Activated T-helper 2 cell treated with anti-CD3 and anti-CD28 coated beads, Interferon-gamma antibody, Interleukin-2, Interleukin-4, amounts not matched to agents 10 μg/mL and 5 μg/mL and 100 μg/mL, durations not matched to agents 14 hours and 24 hours and 36 hours (primary cell): ENCODE measurements at regions not wholly inside any gene's neighbourhood (a gene's known extent, or its start where the extent isn't known, plus 50 kb on each side); places are given as distances from the start of the nearest gene placed in this dataset.
"Not testable (repeated sequence)": the region's sequence is repeated elsewhere in the genome, so short reads cannot be mapped to it uniquely, and the experiment has no call there.

Experiments used
- DNase-seq: peaks from one replicate; pipeline ENCODE4 v3.0.0; 2021; ENCODE audit warnings: low spot score
- H3K27ac Mint-ChIP-seq: one replicate; pipeline ENCODE4 v1.8.0; 2021; ENCODE audit warnings: mixed read lengths
- H3K27me3 Mint-ChIP-seq: one replicate; pipeline ENCODE4 v1.8.0; 2021; ENCODE audit warnings: low read depth, mixed read lengths
- H3K36me3 Mint-ChIP-seq: one replicate; pipeline ENCODE4 v1.8.0; 2021; ENCODE audit warnings: low read depth, mixed read lengths
- H3K4me1 Mint-ChIP-seq: one replicate; pipeline ENCODE4 v1.8.0; 2021; ENCODE audit warnings: low read depth, mixed read lengths
- H3K4me3 Mint-ChIP-seq: one replicate; pipeline ENCODE4 v1.8.0; 2021; ENCODE audit warnings: low read depth, mild to moderate bottlenecking, moderate library complexity, mixed read lengths
- H3K9me3 Mint-ChIP-seq: one replicate; pipeline ENCODE4 v1.8.0; 2021; ENCODE audit warnings: mixed read lengths
- intact Hi-C: fragments of 100-400 bp; cut with micrococcal nuclease; formaldehyde crosslinking; loops from one replicate; pipeline ENCODE4 v1.15.1; 2023

DNA sequence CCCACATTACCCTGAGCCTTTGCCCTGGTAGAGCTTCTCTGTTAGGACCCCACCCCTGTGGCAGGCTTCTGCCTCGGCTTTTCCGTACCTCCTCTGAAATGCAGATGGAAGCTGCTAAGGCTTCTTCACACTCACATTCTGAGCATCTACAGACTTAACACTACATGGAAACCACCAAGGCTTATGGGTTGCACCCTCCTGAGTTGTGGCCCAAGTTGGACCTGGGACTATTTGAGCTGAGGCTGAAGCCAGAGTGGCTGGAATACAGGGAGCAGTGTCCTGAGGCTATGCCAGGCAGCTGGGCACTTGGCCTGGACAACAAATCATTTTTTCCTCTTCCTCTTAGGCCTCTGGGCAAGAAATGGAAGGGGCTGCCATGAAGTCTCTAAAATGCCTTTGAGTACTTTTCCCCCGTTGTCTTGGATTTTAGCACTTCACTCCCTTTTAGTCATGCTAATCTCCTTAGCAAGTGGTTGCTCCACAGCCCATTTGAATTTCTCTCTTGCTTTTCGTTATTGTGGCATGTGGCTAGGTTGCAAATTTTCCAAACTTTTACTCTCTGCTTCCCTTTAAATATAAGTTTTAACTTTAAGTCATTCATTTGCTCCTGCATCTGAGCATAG, 114.8 kb upstream of the FIBIN start:
- H3K36me3 Mint-ChIP-seq: no peaks in the 10 kb centered on the region
- intact Hi-C loops: no loop called here
- no peak overlapping the region for H3K4me3 Mint-ChIP-seq
- H3K9me3 Mint-ChIP-seq: peaks cover 36% of the 10 kb centered on the region
- no peak overlapping the region for H3K27ac Mint-ChIP-seq
- H3K27me3 Mint-ChIP-seq: no peaks in the 10 kb centered on the region
- no peak for DNase-seq
- H3K4me1 Mint-ChIP-seq: no peaks in the 10 kb centered on the region

DNA sequence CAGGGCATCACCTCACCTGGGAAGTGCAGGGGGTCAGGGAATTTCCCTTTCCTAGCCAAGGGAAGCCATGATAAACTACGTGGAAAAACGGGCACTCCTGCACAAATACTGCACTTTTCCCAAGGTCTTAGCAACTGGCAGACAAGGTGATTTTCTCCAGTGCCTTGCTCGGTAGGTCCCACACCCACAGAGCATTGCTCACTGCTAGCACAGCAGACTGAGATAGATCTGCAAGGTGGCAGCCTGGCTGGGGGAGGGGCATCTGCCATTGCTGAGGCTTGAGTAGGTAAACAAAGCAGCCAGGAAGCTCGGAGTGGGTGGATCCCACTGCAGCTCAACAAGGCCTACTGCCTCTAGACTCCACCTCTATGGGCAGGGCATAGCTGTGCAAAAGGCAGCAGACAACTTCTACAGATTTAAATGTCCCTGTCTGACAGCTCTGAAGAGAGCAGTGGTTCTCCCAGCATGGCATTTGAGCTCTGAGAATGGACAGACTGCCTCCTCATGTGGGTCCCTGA, 111.5 kb upstream of the FIBIN start:
- H3K36me3 Mint-ChIP-seq, H3K4me1 Mint-ChIP-seq, DNase-seq, intact Hi-C loops, H3K27ac Mint-ChIP-seq, H3K4me3 Mint-ChIP-seq, H3K27me3 Mint-ChIP-seq: not testable (repeated sequence)
- H3K9me3 Mint-ChIP-seq: peaks cover 38% of the 10 kb centered on the region

DNA sequence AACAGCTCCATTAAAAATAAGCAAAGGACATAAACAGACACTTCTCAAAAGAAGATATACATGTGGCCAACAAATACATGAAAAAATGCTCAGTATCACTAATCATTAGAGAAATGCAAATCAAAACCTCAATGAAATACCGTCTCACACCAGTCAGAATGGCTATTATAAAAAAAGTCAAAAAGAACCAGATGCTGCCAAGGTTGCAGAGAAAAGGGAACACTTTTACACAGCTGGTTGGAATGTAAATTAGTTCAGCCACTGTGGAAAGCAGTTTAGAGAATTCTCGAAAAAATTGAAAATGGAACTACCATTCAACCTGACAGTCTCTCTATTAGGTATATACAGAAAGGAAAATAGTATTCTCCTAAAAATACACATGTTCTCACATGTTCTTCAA, 102.4 kb upstream of the FIBIN start:
- Mint-ChIP-seq H3K4me1 (no peaks in the 10 kb centered on the region), H3K27ac (no peak overlapping the region), H3K36me3 (no peaks in the 10 kb centered on the region), H3K27me3 (no peaks in the 10 kb centered on the region), H3K9me3 (peaks cover 19% of the 10 kb centered on the region), H3K4me3 (no peak overlapping the region)
- no peak for DNase-seq
- intact Hi-C loops: no loop called here

DNA sequence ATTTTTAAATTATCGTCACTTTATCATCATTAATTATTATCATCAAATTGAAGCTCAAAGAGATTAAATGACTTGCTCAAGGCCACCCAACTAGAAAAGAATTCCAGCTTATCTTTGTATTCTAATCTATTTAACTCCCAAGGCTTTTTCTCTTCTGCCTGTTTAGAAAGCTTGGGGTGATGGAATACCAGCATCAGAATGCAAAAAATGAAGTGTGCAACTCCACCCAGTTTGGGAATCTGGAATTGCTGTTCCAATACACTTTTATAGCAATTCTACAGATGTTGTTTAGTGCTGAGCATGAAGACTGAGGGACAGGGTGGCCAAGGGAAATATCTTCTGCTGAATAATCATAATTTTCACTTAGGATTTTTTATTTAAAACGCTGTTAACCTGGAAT, 97.2 kb upstream of the FIBIN start:
- intact Hi-C loops: no loop called here
- Mint-ChIP-seq H3K27ac (no peak overlapping the region), H3K4me1 (no peaks in the 10 kb centered on the region), H3K4me3 (no peak overlapping the region), H3K36me3 (no peaks in the 10 kb centered on the region), H3K27me3 (no peaks in the 10 kb centered on the region), H3K9me3 (peaks cover 21% of the 10 kb centered on the region)
- DNase-seq: no peak

DNA sequence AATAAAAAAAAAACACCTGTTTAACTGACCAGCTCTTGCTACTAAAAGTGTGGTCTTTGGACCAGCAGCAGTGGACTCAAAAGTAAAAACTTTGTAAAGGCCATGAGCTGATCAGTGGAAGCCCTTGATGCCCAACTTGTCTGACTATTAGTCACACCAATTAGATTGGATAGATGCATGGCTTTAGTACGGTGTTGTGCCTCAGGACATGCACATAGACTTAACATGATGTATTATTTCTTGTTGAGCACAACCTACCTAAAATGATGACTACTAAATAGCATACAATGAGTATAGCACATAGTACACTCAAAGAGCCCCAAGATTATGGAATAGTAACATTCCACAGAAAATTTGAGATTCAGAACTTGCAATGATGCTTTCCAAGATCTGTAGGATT, 95.1 kb upstream of the FIBIN start:
- Mint-ChIP-seq H3K4me3 (no peak overlapping the region), H3K9me3 (peaks cover 17% of the 10 kb centered on the region), H3K4me1 (no peaks in the 10 kb centered on the region)

DNA sequence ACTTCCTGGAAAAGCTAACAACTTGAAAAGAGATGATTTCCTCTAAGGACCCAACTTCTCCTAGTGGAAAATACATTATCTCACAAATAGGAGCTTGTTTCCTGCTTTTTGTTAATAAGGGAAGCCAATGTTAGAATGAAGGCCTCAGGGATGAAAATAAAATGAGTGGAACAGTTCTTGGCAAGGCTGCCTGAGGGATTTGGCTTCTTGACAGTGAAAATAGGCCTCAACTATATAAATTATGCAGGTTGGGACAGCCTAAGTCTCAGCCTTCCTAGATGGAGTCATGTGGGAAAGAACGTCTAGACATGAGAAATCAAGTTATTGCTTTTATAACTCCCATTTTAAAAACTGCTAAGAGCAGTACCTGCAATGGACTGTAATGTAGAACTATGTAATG, 92.8 kb upstream of the FIBIN start:
- Mint-ChIP-seq H3K4me1 (no peaks in the 10 kb centered on the region), H3K36me3 (no peaks in the 10 kb centered on the region), H3K27me3 (no peaks in the 10 kb centered on the region), H3K9me3 (peaks cover 16% of the 10 kb centered on the region), H3K4me3 (no peak overlapping the region), H3K27ac (no peak overlapping the region)
- intact Hi-C loops: no loop called here
- no peak for DNase-seq

More for the DNA sequence above, 95.1 kb upstream of the FIBIN start:
- Mint-ChIP-seq H3K36me3 (no peaks in the 10 kb centered on the region), H3K27ac (no peak overlapping the region), H3K27me3 (no peaks in the 10 kb centered on the region)
- intact Hi-C loops: no loop called here
- no peak for DNase-seq

DNA sequence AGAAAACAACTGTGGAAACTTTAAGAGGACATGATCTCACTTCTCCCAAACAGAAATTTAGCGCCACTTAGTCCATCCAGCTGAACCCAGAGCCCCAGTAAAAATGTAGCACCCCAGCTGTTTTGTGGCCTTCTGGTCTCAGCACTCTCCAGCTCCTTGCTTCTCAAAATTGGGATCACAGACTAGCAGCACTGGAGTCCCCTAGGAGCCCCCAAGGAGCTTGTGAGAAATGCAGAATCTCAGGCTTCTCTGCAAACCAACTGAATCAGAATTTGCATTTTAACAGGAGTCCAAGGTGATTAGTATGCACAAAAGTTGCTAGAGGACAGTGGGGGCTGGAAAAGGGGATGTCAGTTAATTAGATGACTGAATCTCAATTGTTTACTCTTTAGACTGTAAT, 89.8 kb upstream of the FIBIN start:
- no peaks in the 10 kb centered on the region for H3K4me1 Mint-ChIP-seq
- H3K4me3 Mint-ChIP-seq: no peak overlapping the region
- H3K36me3 Mint-ChIP-seq: no peaks in the 10 kb centered on the region
- H3K9me3 Mint-ChIP-seq: peaks cover 10% of the 10 kb centered on the region
- DNase-seq: no peak
- intact Hi-C loops: no loop called here
- no peak overlapping the region for H3K27ac Mint-ChIP-seq
- H3K27me3 Mint-ChIP-seq: no peaks in the 10 kb centered on the region

DNA sequence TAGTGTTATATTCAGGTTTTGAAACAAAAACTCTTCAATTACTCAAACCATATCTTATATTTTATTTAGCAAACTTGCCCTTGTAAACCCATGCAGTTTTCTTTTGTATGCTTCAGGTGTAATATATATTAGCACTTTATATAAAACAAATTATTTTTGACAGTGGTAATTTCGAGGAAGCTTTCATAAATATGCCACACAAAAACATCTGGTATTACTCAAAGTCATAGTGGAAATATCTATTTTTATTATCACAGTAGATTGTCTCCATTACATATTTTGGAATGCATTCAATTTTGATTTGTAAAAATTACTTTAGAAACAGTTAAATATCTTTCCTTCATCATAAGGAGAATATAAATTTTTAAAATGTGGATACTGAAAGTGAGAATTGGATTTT, 89.1 kb upstream of the FIBIN start:
- H3K4me1 Mint-ChIP-seq: no peaks in the 10 kb centered on the region
- intact Hi-C loops: no loop called here
- no peak overlapping the region for H3K27ac Mint-ChIP-seq
- no peaks in the 10 kb centered on the region for H3K27me3 Mint-ChIP-seq
- H3K4me3 Mint-ChIP-seq: no peak overlapping the region
- H3K9me3 Mint-ChIP-seq: peaks cover 10% of the 10 kb centered on the region
- DNase-seq: no peak
- no peaks in the 10 kb centered on the region for H3K36me3 Mint-ChIP-seq

DNA sequence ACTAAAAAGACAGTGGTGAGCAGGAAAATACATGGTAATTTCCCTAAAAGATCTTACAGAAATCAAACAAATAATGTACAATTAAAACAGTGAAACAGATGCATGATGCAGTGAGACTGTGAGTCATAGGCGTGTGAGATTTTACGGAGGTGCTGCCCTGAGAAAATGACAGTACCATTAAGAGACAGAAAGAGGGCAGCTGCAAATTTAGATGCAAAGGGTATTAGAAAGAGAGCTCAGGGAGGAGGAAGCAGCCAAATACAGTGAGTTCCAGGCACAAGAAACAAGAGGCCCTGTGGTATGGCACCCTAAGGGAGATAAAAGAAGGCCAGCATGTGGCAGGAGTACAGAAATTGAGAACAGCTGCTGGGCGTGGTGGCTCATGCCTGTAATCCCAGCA, 88.5 kb upstream of the FIBIN start:
- no peak overlapping the region for H3K27ac Mint-ChIP-seq
- no peaks in the 10 kb centered on the region for H3K27me3 Mint-ChIP-seq
- no peaks in the 10 kb centered on the region for H3K36me3 Mint-ChIP-seq
- no peak overlapping the region for H3K4me3 Mint-ChIP-seq
- no peak for DNase-seq
- intact Hi-C loops: no loop called here
- H3K9me3 Mint-ChIP-seq: peaks cover 10% of the 10 kb centered on the region
- no peaks in the 10 kb centered on the region for H3K4me1 Mint-ChIP-seq

DNA sequence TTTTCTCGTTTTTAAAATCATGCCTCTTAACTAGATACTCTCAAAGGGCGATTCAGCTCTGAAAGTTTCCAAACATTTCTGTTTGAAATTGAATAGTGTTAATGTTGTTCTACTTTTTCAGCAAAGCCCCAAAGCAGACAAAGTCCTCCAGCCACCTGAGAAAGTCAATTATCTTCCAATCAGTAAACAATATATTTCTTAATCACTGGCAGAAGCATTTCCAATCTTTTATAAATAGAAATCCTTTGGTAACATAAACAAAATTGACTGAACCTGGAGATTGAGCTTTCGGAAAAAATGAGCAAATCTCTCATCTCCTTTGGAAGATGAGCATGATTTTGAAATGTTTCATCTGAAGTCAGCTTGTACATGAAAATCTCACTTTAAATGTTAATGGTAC, 84.4 kb upstream of the FIBIN start:
- no peak overlapping the region for H3K27ac Mint-ChIP-seq
- intact Hi-C loops: no loop called here
- no peak for DNase-seq
- H3K27me3 Mint-ChIP-seq: no peaks in the 10 kb centered on the region
- H3K9me3 Mint-ChIP-seq: peaks cover 14% of the 10 kb centered on the region
- H3K36me3 Mint-ChIP-seq: no peaks in the 10 kb centered on the region
- no peak overlapping the region for H3K4me3 Mint-ChIP-seq
- no peaks in the 10 kb centered on the region for H3K4me1 Mint-ChIP-seq

DNA sequence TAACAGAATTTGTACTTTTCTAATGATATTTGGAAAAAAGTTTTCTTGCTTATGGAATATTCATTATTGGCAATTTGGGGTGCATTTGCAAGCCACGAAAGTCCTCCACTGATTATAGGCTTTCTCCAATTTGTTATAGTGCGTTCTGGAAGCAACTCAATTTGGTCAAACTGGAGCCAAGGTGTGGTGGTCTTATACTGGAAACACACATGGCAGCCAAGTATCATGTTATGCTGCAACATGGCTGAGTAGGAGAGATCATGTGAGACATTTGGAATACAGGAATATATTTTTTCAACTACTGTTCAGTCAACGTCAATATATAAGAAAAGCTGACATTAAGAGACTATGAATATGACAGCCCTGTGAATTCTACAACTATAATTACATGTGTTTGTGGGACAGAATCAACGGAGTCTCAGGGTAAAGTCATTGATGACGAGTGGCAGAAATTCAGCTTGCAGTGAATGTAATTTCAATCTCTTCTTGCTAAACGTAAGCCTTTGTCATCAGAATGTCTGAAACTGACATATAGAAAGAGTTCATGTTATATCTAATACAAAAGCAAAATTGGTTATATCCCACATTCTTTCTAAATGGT, 83.8 kb upstream of the FIBIN start:
- intact Hi-C loops: no loop called here
- no peaks in the 10 kb centered on the region for H3K27me3 Mint-ChIP-seq
- H3K9me3 Mint-ChIP-seq: peaks cover 14% of the 10 kb centered on the region
- H3K4me3 Mint-ChIP-seq: no peak overlapping the region
- no peak for DNase-seq
- H3K27ac Mint-ChIP-seq: no peak overlapping the region
- H3K36me3 Mint-ChIP-seq: no peaks in the 10 kb centered on the region
- no peaks in the 10 kb centered on the region for H3K4me1 Mint-ChIP-seq

DNA sequence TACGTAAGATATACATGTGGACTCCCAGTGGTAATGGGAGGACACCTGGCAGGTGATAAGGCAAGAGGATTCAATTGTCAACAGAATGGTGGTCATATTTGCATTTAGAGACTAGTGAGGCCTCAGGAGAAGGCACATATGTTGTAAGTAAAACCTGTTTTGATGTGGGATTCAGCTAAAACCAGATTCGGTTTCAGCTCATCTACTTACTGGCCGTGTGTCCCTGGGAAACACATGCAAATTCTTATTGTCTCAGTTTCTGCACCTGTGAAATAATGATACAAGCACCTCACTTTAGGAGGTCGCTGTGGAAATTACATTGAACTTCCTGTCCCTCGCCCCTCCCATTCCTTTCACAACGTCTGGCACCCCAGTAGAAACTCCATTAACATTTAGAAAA, 78.9 kb upstream of the FIBIN start:
- H3K4me3 Mint-ChIP-seq: no peak overlapping the region
- H3K4me1 Mint-ChIP-seq: no peaks in the 10 kb centered on the region
- intact Hi-C loops: no loop called here
- DNase-seq: no peak
- H3K27me3 Mint-ChIP-seq: no peaks in the 10 kb centered on the region
- no peaks in the 10 kb centered on the region for H3K36me3 Mint-ChIP-seq
- peaks cover 21% of the 10 kb centered on the region for H3K9me3 Mint-ChIP-seq
- H3K27ac Mint-ChIP-seq: no peak overlapping the region

DNA sequence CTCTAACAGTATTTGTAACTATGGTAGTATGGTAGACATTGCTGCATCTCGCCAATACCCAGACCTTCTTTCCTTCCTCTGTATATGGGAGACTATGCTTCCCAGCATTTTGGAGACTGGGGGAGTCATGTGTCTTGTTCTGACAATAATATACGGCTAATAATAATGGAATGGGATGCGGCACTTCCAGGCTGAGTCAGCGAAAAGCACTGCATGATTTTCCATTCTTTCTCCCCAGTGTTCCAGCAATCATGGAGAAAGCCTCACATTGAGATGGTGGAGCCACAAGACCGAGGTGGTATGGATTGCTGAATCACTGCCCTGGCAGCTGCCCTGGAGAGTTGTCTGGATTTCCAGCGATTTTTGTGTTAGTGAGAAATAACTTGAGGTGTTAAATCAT, 77.1 kb upstream of the FIBIN start:
- no peak for DNase-seq
- Mint-ChIP-seq H3K27ac (no peak overlapping the region), H3K36me3 (no peaks in the 10 kb centered on the region), H3K4me1 (no peaks in the 10 kb centered on the region), H3K27me3 (no peaks in the 10 kb centered on the region), H3K4me3 (no peak overlapping the region), H3K9me3 (peaks cover 24% of the 10 kb centered on the region)
- intact Hi-C loops: no loop called here

DNA sequence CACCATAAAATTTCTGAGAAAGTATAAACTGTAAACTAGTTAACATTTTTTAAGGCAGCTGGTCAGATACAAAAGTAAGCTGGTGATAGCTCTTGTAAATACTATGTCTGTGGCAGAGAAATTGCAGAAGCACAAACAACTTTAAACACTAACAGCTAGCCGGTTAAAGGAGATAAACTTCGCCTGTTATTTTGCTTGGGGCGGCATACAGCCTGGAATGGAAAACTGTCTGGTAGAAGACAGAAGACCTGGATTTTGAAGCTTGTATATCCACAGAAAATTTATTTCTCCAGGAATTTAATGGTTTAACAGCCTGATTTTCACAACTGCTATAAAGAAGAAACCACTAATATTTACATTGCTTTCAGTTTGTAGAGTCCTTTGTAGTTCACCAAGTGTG, 65.3 kb upstream of the FIBIN start:
- no peak overlapping the region for H3K4me3 Mint-ChIP-seq
- no peaks in the 10 kb centered on the region for H3K4me1 Mint-ChIP-seq
- H3K27ac Mint-ChIP-seq: no peak overlapping the region
- peaks cover 38% of the 10 kb centered on the region for H3K9me3 Mint-ChIP-seq
- intact Hi-C loops: no loop called here
- H3K27me3 Mint-ChIP-seq: no peaks in the 10 kb centered on the region
- no peaks in the 10 kb centered on the region for H3K36me3 Mint-ChIP-seq
- no peak for DNase-seq
